ENCODE measurements at regions not wholly inside any gene's neighbourhood (a gene's known extent, or its start where the extent isn't known, plus 50 kb on each side); places are given as distances from the start of the nearest gene placed in this dataset.

DNA sequence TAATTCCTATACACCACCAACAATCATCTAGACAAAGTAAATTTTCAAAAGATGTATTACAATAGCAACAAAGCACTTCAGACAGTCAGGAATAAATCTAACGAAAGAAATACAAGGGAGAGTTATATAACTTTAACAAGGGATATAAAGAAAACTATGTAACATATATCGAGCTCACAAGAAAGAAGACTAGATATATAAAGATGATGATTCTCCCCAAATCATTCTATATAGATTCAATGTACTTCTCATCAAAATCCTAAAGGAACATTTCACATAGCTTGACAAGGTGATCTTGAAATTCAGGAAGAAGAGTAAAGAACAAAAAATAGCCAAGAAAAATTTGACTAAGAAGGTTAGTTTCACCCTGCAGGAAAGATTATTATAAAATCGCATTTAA lies 179.4 kb downstream of the SP3 start:
- TF ChIP-seq, protein P1, sequence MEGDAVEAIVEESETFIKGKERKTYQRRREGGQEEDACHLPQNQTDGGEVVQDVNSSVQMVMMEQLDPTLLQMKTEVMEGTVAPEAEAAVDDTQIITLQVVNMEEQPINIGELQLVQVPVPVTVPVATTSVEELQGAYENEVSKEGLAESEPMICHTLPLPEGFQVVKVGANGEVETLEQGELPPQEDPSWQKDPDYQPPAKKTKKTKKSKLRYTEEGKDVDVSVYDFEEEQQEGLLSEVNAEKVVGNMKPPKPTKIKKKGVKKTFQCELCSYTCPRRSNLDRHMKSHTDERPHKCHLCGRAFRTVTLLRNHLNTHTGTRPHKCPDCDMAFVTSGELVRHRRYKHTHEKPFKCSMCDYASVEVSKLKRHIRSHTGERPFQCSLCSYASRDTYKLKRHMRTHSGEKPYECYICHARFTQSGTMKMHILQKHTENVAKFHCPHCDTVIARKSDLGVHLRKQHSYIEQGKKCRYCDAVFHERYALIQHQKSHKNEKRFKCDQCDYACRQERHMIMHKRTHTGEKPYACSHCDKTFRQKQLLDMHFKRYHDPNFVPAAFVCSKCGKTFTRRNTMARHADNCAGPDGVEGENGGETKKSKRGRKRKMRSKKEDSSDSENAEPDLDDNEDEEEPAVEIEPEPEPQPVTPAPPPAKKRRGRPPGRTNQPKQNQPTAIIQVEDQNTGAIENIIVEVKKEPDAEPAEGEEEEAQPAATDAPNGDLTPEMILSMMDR (IDR thresholded peaks at IDR 0.05), result no peak
- TF ChIP-seq POLR2AphosphoS5 (IDR thresholded peaks at IDR 0.05), result no peak
